ENCODE measurements at regions not wholly inside any gene's neighbourhood (a gene's known extent, or its start where the extent isn't known, plus 50 kb on each side); places are given as distances from the start of the nearest gene placed in this dataset.

DNA sequence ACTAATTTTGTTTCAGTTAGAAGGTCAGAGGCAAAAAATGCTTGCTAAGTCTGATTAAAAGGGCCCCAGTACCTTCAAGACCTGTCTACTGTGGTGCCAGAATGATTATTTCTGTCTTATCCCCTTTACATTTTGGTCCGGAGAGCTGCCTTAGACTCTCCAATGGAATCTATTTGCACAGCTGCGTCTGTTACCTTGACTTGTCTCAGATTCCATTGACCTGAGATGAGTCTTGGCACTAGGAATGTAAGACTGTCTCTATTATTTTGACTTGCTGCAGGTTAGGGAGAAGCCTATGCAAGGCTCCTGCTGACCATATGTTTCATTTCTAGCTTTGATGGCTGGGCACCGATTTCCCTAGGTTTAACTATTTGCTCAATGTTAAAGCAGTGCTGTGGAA is 457.6 kb downstream of the KCTD8 start:
- Histone ChIP-seq H3K9me3 (no peaks in the 10 kb centered on the region), H3K4me1 (replicated peaks) (no peaks in the 10 kb centered on the region), H3K4me3 (no peak overlapping the region), H3K27ac (no peak overlapping the region), H3K36me3 (no peaks in the 10 kb centered on the region), H3K27me3 (replicated peaks; ENCODE audit: insufficient read depth) (no peaks in the 10 kb centered on the region)
- DNase-seq (ENCODE audit: low spot score): no peak
- TF ChIP-seq POLR2AphosphoS5 (IDR thresholded peaks at IDR 0.05) (no peak), POLR2A (IDR thresholded peaks at IDR 0.05) (no peak)
- TF ChIP-seq, protein P1, sequence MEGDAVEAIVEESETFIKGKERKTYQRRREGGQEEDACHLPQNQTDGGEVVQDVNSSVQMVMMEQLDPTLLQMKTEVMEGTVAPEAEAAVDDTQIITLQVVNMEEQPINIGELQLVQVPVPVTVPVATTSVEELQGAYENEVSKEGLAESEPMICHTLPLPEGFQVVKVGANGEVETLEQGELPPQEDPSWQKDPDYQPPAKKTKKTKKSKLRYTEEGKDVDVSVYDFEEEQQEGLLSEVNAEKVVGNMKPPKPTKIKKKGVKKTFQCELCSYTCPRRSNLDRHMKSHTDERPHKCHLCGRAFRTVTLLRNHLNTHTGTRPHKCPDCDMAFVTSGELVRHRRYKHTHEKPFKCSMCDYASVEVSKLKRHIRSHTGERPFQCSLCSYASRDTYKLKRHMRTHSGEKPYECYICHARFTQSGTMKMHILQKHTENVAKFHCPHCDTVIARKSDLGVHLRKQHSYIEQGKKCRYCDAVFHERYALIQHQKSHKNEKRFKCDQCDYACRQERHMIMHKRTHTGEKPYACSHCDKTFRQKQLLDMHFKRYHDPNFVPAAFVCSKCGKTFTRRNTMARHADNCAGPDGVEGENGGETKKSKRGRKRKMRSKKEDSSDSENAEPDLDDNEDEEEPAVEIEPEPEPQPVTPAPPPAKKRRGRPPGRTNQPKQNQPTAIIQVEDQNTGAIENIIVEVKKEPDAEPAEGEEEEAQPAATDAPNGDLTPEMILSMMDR (IDR thresholded peaks at IDR 0.05): no peak
- WGBS: 28% methylated on average over 3 of the region's 3 CpGs
- intact Hi-C loops (cut with DNase I): no loop called here

DNA sequence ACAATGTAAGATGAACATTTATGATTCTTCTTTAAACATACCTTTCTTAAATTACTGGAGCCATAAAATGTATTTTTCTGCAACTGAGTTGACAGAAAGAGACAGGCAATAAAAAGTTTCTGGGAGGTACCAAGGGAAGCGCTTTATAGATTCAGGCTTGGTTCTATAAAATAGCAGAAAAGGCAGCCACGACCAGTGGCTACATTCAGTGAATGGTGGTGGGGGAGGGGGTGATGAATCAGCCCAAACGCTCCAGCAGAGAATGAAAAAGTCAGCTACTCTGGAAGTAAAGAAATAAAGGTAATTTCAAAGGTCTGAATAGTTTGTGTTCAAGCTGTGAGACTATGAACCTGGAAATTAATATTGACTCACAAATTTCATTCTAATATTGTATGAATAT is 456.1 kb downstream of the KCTD8 start:
- H3K36me3 ChIP-seq: no peaks in the 10 kb centered on the region
- intact Hi-C loops (cut with DNase I): no loop called here
- H3K27ac ChIP-seq: no peak overlapping the region
- no peaks in the 10 kb centered on the region for H3K27me3 ChIP-seq (replicated peaks; ENCODE audit: insufficient read depth)
- no peaks in the 10 kb centered on the region for H3K9me3 ChIP-seq
- DNase-seq (ENCODE audit: low spot score): no peak
- H3K4me3 ChIP-seq: no peak overlapping the region
- H3K4me1 ChIP-seq (replicated peaks): no peaks in the 10 kb centered on the region
- WGBS: 11% methylated on average over 3 of the region's 3 CpGs
- TF ChIP-seq, protein P1 (IDR thresholded peaks at IDR 0.05): no peak
- no peak for TF ChIP-seq POLR2A (IDR thresholded peaks at IDR 0.05)
- no peak for TF ChIP-seq POLR2AphosphoS5 (IDR thresholded peaks at IDR 0.05)

DNA sequence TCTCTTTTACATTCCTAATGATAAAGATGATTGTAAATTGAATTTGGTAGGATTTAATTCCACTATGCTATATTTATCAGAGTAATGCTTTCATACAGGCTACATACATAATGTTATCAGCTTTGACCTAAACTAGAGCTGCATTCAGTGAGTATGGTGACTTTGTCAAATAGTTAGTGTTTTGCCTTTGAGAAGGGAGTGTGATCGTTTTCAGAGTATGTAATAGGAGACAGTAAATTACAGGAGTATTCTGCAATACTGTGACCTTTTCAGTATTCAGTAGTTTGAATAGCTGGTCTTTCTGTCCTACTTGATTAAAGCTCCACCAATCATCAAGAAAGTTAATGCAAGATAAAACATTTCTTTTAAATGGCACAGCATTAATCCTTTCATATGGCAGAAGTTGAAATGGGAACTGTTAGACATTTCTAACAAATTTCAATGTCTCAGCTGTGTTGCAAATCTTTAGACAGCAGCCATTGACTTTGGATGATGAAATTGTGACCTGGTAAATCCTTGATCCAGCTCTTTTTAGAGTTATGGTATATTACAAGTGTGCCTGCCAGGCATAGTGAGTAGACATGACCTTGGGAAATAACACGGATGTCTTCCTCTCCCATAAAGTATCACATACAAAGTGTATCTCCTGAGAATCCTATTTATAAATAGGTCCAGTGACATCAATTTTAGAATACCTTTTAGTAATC is 455.3 kb downstream of the KCTD8 start:
- Histone ChIP-seq H3K4me3 (no peak overlapping the region), H3K9me3 (no peaks in the 10 kb centered on the region), H3K4me1 (replicated peaks) (no peaks in the 10 kb centered on the region), H3K27me3 (replicated peaks; ENCODE audit: insufficient read depth) (no peaks in the 10 kb centered on the region), H3K36me3 (no peaks in the 10 kb centered on the region), H3K27ac (no peak overlapping the region)
- WGBS: 61% methylated on average over 2 of the region's 2 CpGs
- no peak for DNase-seq (ENCODE audit: low spot score)
- TF ChIP-seq POLR2AphosphoS5 (IDR thresholded peaks at IDR 0.05) (no peak), POLR2A (IDR thresholded peaks at IDR 0.05) (no peak)
- TF ChIP-seq, protein P1 (IDR thresholded peaks at IDR 0.05): no peak
- intact Hi-C loops (cut with DNase I): no loop called here

DNA sequence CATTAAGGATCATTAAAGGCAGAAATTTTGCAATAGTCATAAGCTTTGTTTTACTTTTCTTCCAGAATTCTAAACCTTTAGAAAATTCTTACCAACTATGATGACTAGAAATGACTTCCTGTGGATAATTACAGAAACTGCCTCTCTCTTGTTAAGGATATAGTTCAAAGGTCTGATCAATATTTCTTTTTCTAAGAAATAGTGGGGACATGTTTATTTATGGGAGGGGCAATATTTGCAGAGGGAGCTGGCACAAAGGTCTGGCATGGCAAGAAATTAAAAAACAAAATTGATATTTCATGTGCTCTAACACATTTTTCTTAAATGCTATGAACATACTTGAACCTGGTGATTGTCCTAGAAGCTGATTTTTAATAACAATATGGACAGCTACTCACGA is 448.9 kb downstream of the KCTD8 start:
- H3K9me3 ChIP-seq: no peaks in the 10 kb centered on the region
- H3K36me3 ChIP-seq: no peaks in the 10 kb centered on the region
- H3K27me3 ChIP-seq (replicated peaks; ENCODE audit: insufficient read depth): no peaks in the 10 kb centered on the region
- WGBS: 96% methylated on average over 1 of the region's 1 CpG
- intact Hi-C loops (cut with DNase I): no loop called here
- no peak overlapping the region for H3K27ac ChIP-seq
- no peak for DNase-seq (ENCODE audit: low spot score)
- TF ChIP-seq POLR2A (IDR thresholded peaks at IDR 0.05): no peak
- TF ChIP-seq POLR2AphosphoS5 (IDR thresholded peaks at IDR 0.05): no peak
- TF ChIP-seq, protein P1 (IDR thresholded peaks at IDR 0.05): no peak
- H3K4me3 ChIP-seq: no peak overlapping the region
- no peaks in the 10 kb centered on the region for H3K4me1 ChIP-seq (replicated peaks)

DNA sequence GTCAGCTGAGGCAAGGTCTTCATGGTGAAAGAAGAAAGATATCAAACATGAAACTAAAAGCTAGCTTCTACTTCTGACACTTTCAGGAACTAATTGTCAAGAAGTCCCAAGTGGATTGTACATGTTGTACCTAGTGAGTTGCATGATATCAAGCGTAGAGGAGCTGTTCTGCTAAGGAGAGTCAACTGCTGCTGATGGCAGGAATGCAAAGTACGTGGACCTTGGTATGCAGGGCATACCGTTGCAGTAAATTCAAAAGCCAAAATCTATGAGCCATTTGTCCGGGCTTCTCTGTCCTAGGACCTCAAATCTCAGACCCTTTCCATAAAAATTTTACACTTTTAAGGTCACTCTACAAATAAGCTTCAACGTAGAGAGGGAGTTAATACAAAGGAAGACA is 446.2 kb downstream of the KCTD8 start:
- no peak for DNase-seq (ENCODE audit: low spot score)
- no peak overlapping the region for H3K4me3 ChIP-seq
- H3K27me3 ChIP-seq (replicated peaks; ENCODE audit: insufficient read depth): no peaks in the 10 kb centered on the region
- intact Hi-C loops (cut with DNase I): no loop called here
- no peaks in the 10 kb centered on the region for H3K4me1 ChIP-seq (replicated peaks)
- H3K9me3 ChIP-seq: no peaks in the 10 kb centered on the region
- no peak overlapping the region for H3K27ac ChIP-seq
- 87% methylated on average over 5 of the region's 5 CpGs for WGBS
- TF ChIP-seq POLR2A (IDR thresholded peaks at IDR 0.05): no peak
- TF ChIP-seq, protein P1 (IDR thresholded peaks at IDR 0.05): no peak
- no peak for TF ChIP-seq POLR2AphosphoS5 (IDR thresholded peaks at IDR 0.05)
- H3K36me3 ChIP-seq: no peaks in the 10 kb centered on the region
